Peyer's patch (tissue), 4 donors: ENCODE measurements at regions not wholly inside any gene's neighbourhood (a gene's known extent, or its start where the extent isn't known, plus 50 kb on each side); places are given as distances from the start of the nearest gene placed in this dataset.

Source experiments
- DNase-seq, 3 donors: peaks; one replicate each; pipeline ENCODE4 v3.0.0-alpha.2; 2017 to 2019
- H3K27ac ChIP-seq, 4 donors: fragments of 200-600 bp; sonication (generic); one replicate each; pipeline ENCODE4 v1.5.1; 2016 to 2019
- H3K27me3 ChIP-seq, 2 donors: fragments of 200-600 bp; sonication (generic); one replicate each; pipeline ENCODE4 v1.5.1; 2019
- H3K36me3 ChIP-seq, 3 donors: fragments of 200-600 bp; sonication (generic); one replicate each; pipeline ENCODE4 v1.5.1; 2016 to 2019
- H3K4me1 ChIP-seq, 4 donors: fragments of 200-600 bp; sonication (generic); one replicate each; pipeline ENCODE4 v1.5.1; 2016 to 2019
- H3K4me3 ChIP-seq, 4 donors: fragments of 200-600 bp; sonication (generic); 1 replicate in 3 of 4; 2 replicates in 1 of 4; pipeline ENCODE4 v1.5.1; 2016 to 2019; ENCODE audit warnings: mild to moderate bottlenecking in 1 of 4
- H3K9me3 ChIP-seq, 4 donors: fragments of 200-600 bp; sonication (generic); one replicate each; pipeline ENCODE4 v1.5.1; 2016 to 2019; ENCODE audit warnings: mild to moderate bottlenecking in 1 of 4
- CTCF ChIP-seq, 6 experiments: fragments of 450-650 bp in 4 of 6; fragments of 200-600 bp in 2 of 6; sonication (generic) in 1 of 6; IDR thresholded peaks; one replicate each; pipeline ENCODE4 v1.5.1; 2017 to 2019; ENCODE audit warnings: antibody characterized with exemption in 6 of 6, mild to moderate bottlenecking in 3 of 6, moderate library complexity in 1 of 6
- POLR2A ChIP-seq, 2 donors: fragments of 450-650 bp; IDR thresholded peaks; one replicate each; pipeline ENCODE4 v1.5.1; 2017; ENCODE audit warnings: antibody characterized with exemption in 2 of 2, mild to moderate bottlenecking in 2 of 2, moderate library complexity in 2 of 2

- no peaks in the 10 kb centered on the region for H3K9me3 ChIP-seq
- H3K27ac ChIP-seq, result no peak overlapping the region
- no peak overlapping the region for H3K4me3 ChIP-seq
- TF ChIP-seq POLR2A (IDR thresholded peaks at IDR 0.05), result no peak
- TF ChIP-seq CTCF (IDR thresholded peaks at IDR 0.05), result no peak
- no peaks in the 10 kb centered on the region for H3K27me3 ChIP-seq
- no peaks in the 10 kb centered on the region for H3K4me1 ChIP-seq
- DNase-seq, result no peak
- no peaks in the 10 kb centered on the region for H3K36me3 ChIP-seq
These were observed 54.8 kb upstream of the ADPGK start for GRCh38 chr15:72838311-72838731.

GRCh38 chr15:72836676-72837330, 53.2 kb upstream of the ADPGK start:
- Histone ChIP-seq H3K36me3 (no peaks in the 10 kb centered on the region), H3K4me3 (no peak overlapping the region), H3K4me1 (no peaks in the 10 kb centered on the region), H3K27ac (no peak overlapping the region), H3K27me3 (no peaks in the 10 kb centered on the region), H3K9me3 (no peaks in the 10 kb centered on the region)
- peak in 1 of 3 donors; percentile 18 for DNase-seq
- TF ChIP-seq CTCF (IDR thresholded peaks at IDR 0.05) (no peak), POLR2A (IDR thresholded peaks at IDR 0.05) (no peak)

GRCh38 chr15:72835294-72835890, 51.8 kb upstream of the ADPGK start:
- H3K27ac ChIP-seq, result no peak overlapping the region
- TF ChIP-seq CTCF (IDR thresholded peaks at IDR 0.05) (peak in 3 of 6 experiments; percentile 51 to 60 (median 59)), POLR2A (IDR thresholded peaks at IDR 0.05) (no peak)
- H3K9me3 ChIP-seq, result no peaks in the 10 kb centered on the region
- DNase-seq, result peak in 1 of 3 donors; percentile 53
- H3K36me3 ChIP-seq, result no peaks in the 10 kb centered on the region
- no peaks in the 10 kb centered on the region for H3K27me3 ChIP-seq
- H3K4me3 ChIP-seq, result no peak overlapping the region
- no peaks in the 10 kb centered on the region for H3K4me1 ChIP-seq

GRCh38 chr15:72833561-72833960, 50.0 kb upstream of the ADPGK start:
- no peak for DNase-seq
- H3K9me3 ChIP-seq, result no peaks in the 10 kb centered on the region
- H3K27ac ChIP-seq, result no peak overlapping the region
- TF ChIP-seq POLR2A (IDR thresholded peaks at IDR 0.05), result no peak
- TF ChIP-seq CTCF (IDR thresholded peaks at IDR 0.05), result no peak
- no peaks in the 10 kb centered on the region for H3K36me3 ChIP-seq
- H3K27me3 ChIP-seq, result no peaks in the 10 kb centered on the region
- H3K4me1 ChIP-seq, result no peaks in the 10 kb centered on the region
- no peak overlapping the region for H3K4me3 ChIP-seq
